Stimulated activated naive B cell treated with anti-CD40 and anti-IgM and Interleukin-4, amounts not matched to agents 10 μg/mL and 1 μg/mL and 100 μg/mL, for 72 hours (primary cell): ENCODE measurements at regions not wholly inside any gene's neighbourhood (a gene's known extent, or its start where the extent isn't known, plus 50 kb on each side); places are given as distances from the start of the nearest gene placed in this dataset.
"Not testable (repeated sequence)": the region's sequence is repeated elsewhere in the genome, so short reads cannot be mapped to it uniquely, and the experiment has no call there.

Experiments
- ATAC-seq, 2 donors: fragments of 150-1000 bp; cut with Tn5 transposase; replicated peaks; 2 replicates each; pipeline ENCODE4 v1.10.0; 2021; ENCODE audit warnings: moderate library complexity in 1 of 2
- DNase-seq: peaks from one replicate; pipeline ENCODE4 v3.0.0; 2021
- H3K27ac Mint-ChIP-seq: one replicate; pipeline ENCODE4 v1.8.0; 2022; ENCODE audit warnings: mild to moderate bottlenecking, mixed read lengths
- H3K27me3 Mint-ChIP-seq, 2 donors: one replicate each; pipeline ENCODE4 v1.8.0; 2022; ENCODE audit warnings: mixed read lengths in 2 of 2
- H3K36me3 Mint-ChIP-seq, 2 donors: one replicate each; pipeline ENCODE4 v1.8.0; 2022; ENCODE audit warnings: mixed read lengths in 2 of 2, mild to moderate bottlenecking in 1 of 2
- H3K4me1 Mint-ChIP-seq, 2 donors: one replicate each; pipeline ENCODE4 v1.8.0; 2022; ENCODE audit warnings: mixed read lengths in 2 of 2, mild to moderate bottlenecking in 1 of 2
- H3K4me3 Mint-ChIP-seq, 2 donors: one replicate each; pipeline ENCODE4 v1.8.0; 2022; ENCODE audit warnings: mild to moderate bottlenecking in 2 of 2, mixed read lengths in 2 of 2, moderate library complexity in 1 of 2
- H3K9me3 Mint-ChIP-seq, 2 donors: one replicate each; pipeline ENCODE4 v1.8.0; 2022; ENCODE audit warnings: mixed read lengths in 2 of 2, mild to moderate bottlenecking in 1 of 2

- no peaks in the 10 kb centered on the region for H3K4me1 Mint-ChIP-seq
Measured at GRCh38 chr2:220748875-220749479, 823.1 kb downstream of the EPHA4 start.

GRCh38 chr2:220753486-220753885, 818.6 kb downstream of the EPHA4 start:
- Mint-ChIP-seq H3K36me3 (no peaks in the 10 kb centered on the region), H3K27ac (no peak overlapping the region), H3K27me3 (no peaks in the 10 kb centered on the region), H3K4me1 (no peaks in the 10 kb centered on the region), H3K9me3 (peaks cover 1 to 5% of the 10 kb centered on the region in 2 donors), H3K4me3 (no peak overlapping the region)
- no peak for DNase-seq
- ATAC-seq: no peak

More at GRCh38 chr2:220748875-220749479, 823.1 kb downstream of the EPHA4 start:
- H3K27ac Mint-ChIP-seq: no peak overlapping the region
- no peaks in the 10 kb centered on the region for H3K36me3 Mint-ChIP-seq
- DNase-seq (no peak), ATAC-seq (no peak)
- H3K9me3 Mint-ChIP-seq: peaks cover 1 to 5% of the 10 kb centered on the region in 2 donors
- H3K27me3 Mint-ChIP-seq: no peaks in the 10 kb centered on the region
- no peak overlapping the region for H3K4me3 Mint-ChIP-seq

GRCh38 chr2:220756653-220757052, 815.5 kb downstream of the EPHA4 start:
- no peaks in the 10 kb centered on the region for H3K4me1 Mint-ChIP-seq
- no peak overlapping the region for H3K27ac Mint-ChIP-seq
- no peaks in the 10 kb centered on the region for H3K9me3 Mint-ChIP-seq
- no peaks in the 10 kb centered on the region for H3K27me3 Mint-ChIP-seq
- no peak for DNase-seq
- H3K36me3 Mint-ChIP-seq: no peaks in the 10 kb centered on the region
- ATAC-seq: no peak
- H3K4me3 Mint-ChIP-seq: no peak overlapping the region

DNA sequence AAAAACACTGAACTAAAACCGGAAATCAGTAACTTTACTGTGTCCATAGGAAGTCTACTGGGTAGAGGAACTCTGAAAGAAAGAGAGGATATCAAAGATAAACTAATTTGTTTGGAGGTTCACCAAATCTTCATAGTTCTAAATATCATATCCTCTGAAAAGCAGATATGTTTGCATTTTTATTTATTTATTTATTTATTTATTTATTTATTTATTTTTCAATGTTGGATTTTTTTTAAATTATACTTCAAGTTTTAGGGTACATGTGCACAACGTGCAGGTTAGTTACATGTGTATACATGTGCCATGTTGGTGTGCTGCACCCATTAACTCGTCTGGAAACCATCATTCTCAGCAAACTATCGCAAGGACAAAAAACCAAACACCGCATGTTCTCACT, 813.7 kb downstream of the EPHA4 start:
- H3K27me3 Mint-ChIP-seq, H3K36me3 Mint-ChIP-seq, H3K27ac Mint-ChIP-seq, DNase-seq, H3K4me1 Mint-ChIP-seq, ATAC-seq, H3K4me3 Mint-ChIP-seq, H3K9me3 Mint-ChIP-seq: not testable (repeated sequence)

- H3K4me1 Mint-ChIP-seq: no peaks in the 10 kb centered on the region
- H3K4me3 Mint-ChIP-seq: no peak overlapping the region
- no peak overlapping the region for H3K27ac Mint-ChIP-seq
- ATAC-seq: no peak
- no peaks in the 10 kb centered on the region for H3K9me3 Mint-ChIP-seq
- DNase-seq: no peak
- no peaks in the 10 kb centered on the region for H3K36me3 Mint-ChIP-seq
- H3K27me3 Mint-ChIP-seq: no peaks in the 10 kb centered on the region
Measured at GRCh38 chr2:220764171-220764570, 807.9 kb downstream of the EPHA4 start.

DNA sequence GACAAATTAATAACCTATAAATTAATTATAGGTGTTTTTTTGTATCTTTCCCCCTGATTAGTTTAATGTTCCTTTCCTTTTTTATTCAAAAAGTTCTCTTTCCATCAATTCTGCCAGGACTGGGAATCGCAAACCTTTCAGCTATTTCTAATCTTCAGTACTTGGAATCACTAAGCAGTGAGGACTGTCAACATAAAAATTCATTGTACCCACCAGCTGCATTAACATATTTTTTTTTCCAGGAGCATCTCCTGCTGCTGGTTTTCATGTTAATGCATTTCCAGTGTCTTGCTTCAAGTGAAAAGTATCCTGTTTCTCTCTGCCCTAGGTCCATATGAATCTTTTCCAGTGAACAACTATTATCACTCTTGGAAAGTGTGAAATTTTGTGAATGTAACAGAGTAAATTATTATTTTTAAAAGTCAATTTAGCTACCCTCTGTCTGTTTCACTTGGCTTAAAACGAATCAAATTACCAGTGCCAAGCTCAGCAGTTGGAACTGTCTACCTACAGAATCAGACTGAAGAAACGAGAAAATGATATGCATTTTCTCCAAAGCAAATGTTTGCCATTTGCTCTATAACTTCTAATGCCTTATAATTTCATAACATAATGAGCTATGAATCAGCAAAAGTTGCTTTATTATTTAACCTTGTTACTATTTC, 804.4 kb downstream of the EPHA4 start:
- no peak overlapping the region for H3K4me3 Mint-ChIP-seq
- no peaks in the 10 kb centered on the region for H3K36me3 Mint-ChIP-seq
- no peak for ATAC-seq
- no peak for DNase-seq
- no peaks in the 10 kb centered on the region for H3K4me1 Mint-ChIP-seq
- no peaks in the 10 kb centered on the region for H3K27me3 Mint-ChIP-seq
- H3K27ac Mint-ChIP-seq: no peak overlapping the region
- no peaks in the 10 kb centered on the region for H3K9me3 Mint-ChIP-seq

DNA sequence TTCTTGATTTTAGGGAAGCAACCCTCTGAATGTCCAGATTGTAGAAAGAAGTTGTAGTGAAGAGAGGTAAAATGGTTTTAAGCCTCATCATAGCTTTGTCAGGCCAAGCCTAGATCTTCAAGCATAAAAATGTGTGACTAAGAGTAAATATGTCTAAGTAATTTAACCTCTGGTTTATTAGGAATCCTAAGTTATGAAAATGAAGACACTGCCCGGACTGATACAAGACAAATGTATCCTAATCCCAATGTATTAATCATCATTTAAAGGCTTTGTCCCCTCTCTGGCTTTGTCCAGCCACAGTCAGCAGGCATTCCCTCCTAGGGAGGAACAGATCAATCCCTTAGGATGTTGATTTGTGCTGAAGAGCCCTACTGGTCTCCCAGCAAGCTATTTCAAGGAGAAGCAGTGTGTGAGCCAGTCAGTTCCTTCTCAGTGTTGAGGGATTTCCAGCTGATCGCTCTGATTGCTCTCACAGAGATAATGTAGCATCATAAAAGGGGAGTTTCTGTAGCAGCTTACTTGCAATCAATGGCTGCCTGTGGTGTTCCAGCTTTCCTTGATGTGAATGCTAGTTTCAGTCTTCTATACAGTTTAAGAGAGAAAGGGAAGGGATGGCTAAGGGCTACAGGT, 796.1 kb downstream of the EPHA4 start:
- Mint-ChIP-seq H3K36me3 (no peaks in the 10 kb centered on the region), H3K4me3 (no peak overlapping the region), H3K27me3 (no peaks in the 10 kb centered on the region), H3K27ac (no peak overlapping the region), H3K4me1 (no peaks in the 10 kb centered on the region), H3K9me3 (peaks cover 4 to 5% of the 10 kb centered on the region in 2 donors)
- no peak for DNase-seq
- ATAC-seq: no peak

GRCh38 chr2:220779076-220779475, 793.0 kb downstream of the EPHA4 start:
- H3K27ac Mint-ChIP-seq, H3K4me3 Mint-ChIP-seq, H3K27me3 Mint-ChIP-seq, DNase-seq, ATAC-seq, H3K4me1 Mint-ChIP-seq, H3K9me3 Mint-ChIP-seq, H3K36me3 Mint-ChIP-seq: not testable (repeated sequence)

- Mint-ChIP-seq H3K4me1 (no peaks in the 10 kb centered on the region), H3K4me3 (no peak overlapping the region), H3K27ac (no peak overlapping the region), H3K36me3 (no peaks in the 10 kb centered on the region), H3K27me3 (peaks cover 0 to 4% of the 10 kb centered on the region in 2 donors), H3K9me3 (peaks cover 4 to 5% of the 10 kb centered on the region in 2 donors)
- DNase-seq (no peak), ATAC-seq (no peak)
Measured at GRCh38 chr2:220779511-220779910, 792.6 kb downstream of the EPHA4 start.

DNA sequence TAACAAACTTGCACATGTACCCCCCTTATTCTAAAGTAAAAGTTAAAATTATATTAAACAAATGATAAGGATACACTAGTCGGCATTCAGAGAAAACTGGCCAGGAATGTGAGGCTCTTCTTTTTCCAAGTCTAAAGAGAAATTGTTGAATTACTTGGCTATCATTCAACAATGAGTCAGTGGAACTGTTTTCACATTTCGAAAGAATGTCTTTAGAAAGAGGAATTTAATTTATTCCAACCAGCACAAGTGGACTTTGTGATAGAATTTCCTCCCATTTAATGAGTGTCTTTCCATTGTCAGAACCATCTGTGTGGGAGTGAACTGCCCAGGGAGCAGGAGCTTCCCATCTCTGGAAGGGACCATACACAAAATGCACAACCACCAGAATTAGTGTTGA, 792.2 kb downstream of the EPHA4 start:
- DNase-seq: no peak
- peaks cover 0 to 4% of the 10 kb centered on the region in 2 donors for H3K27me3 Mint-ChIP-seq
- peaks cover 4 to 5% of the 10 kb centered on the region in 2 donors for H3K9me3 Mint-ChIP-seq
- no peaks in the 10 kb centered on the region for H3K4me1 Mint-ChIP-seq
- H3K27ac Mint-ChIP-seq: no peak overlapping the region
- H3K36me3 Mint-ChIP-seq: no peaks in the 10 kb centered on the region
- no peak for ATAC-seq
- no peak overlapping the region for H3K4me3 Mint-ChIP-seq

GRCh38 chr2:220781622-220782241, 790.4 kb downstream of the EPHA4 start:
- H3K4me3 Mint-ChIP-seq: no peak overlapping the region
- H3K9me3 Mint-ChIP-seq: peaks cover 4 to 5% of the 10 kb centered on the region in 2 donors
- ATAC-seq (no peak), DNase-seq (no peak)
- no peak overlapping the region for H3K27ac Mint-ChIP-seq
- H3K4me1 Mint-ChIP-seq: no peaks in the 10 kb centered on the region
- H3K27me3 Mint-ChIP-seq: peaks cover 0 to 4% of the 10 kb centered on the region in 2 donors
- no peaks in the 10 kb centered on the region for H3K36me3 Mint-ChIP-seq

DNA sequence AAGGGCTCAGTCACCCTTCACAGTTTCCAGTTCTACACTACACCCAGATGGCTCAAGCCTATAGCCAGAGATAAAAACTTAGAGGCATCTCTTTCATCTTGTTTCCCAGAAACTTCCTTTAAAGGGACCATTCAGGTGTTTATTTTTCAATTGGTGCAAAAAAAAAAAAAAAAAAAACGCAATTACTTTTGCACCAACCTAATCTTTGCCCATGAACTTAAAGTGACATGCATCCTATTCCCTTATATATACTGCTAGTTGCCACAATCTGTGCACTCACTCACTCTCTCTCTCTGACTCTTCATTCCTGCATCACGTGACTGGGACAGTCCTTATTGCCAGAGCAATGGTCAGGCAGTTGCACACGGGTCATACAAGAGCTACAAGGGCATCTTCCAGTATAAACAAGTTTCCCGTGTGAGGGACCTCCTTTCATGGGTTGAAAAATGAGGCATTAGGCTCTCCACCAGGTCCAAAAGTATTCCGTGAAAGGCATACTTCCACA, 789.4 kb downstream of the EPHA4 start:
- no peak for DNase-seq
- Mint-ChIP-seq H3K4me1 (no peaks in the 10 kb centered on the region), H3K27me3 (peaks cover 0 to 4% of the 10 kb centered on the region in 2 donors), H3K9me3 (peaks cover 2 to 4% of the 10 kb centered on the region in 2 donors), H3K36me3 (no peaks in the 10 kb centered on the region), H3K27ac (no peak overlapping the region), H3K4me3 (no peak overlapping the region)
- ATAC-seq: no peak

DNA sequence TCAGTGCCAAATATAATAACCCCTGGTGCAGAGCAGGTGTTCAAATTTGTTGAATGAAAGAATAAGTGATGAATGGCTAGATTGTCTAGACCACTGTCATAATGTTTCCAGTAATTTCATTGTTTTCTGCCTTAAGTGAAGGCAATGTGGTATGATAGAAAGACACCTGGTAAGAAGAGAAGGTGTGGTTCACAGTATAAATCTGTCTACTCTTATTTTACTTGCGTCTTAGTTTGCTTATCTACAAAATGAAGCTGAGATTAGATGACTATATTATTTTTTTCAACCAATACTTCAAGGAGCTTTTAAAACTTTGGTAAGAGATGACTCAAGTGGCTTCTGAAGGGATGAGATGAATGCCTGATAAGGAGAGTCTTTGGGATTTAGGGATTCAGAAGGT, 788.4 kb downstream of the EPHA4 start:
- no peak for DNase-seq
- Mint-ChIP-seq H3K27ac (no peak overlapping the region), H3K4me3 (no peak overlapping the region), H3K4me1 (no peaks in the 10 kb centered on the region), H3K36me3 (no peaks in the 10 kb centered on the region), H3K9me3 (peaks cover 0 to 4% of the 10 kb centered on the region in 2 donors), H3K27me3 (peaks cover 0 to 4% of the 10 kb centered on the region in 2 donors)
- no peak for ATAC-seq

DNA sequence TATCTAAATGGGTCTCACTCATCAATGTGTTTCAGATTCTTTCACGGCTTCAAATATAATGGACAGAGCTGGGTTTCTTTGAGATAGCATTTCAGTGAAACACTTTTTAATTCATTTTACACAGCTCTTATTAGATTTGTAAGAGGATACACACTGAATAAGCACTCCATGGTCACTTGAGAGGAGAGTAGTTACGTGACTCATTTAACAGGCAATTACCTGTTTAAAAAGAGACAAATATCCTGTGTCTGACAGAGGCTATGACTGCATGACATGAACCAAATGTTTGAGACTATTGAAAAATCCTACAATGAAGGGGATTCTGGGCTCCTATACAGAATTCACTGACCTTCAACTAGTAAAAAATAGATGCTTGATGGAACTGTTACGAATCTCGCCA, 786.9 kb downstream of the EPHA4 start:
- Mint-ChIP-seq H3K9me3 (peaks cover 2 to 8% of the 10 kb centered on the region in 2 donors), H3K36me3 (no peaks in the 10 kb centered on the region), H3K4me3 (no peak overlapping the region), H3K27me3 (peaks cover 0 to 4% of the 10 kb centered on the region in 2 donors), H3K4me1 (no peaks in the 10 kb centered on the region), H3K27ac (no peak overlapping the region)
- DNase-seq (no peak), ATAC-seq (no peak)
